NCI-H446 treated with DMSO at 0.1 percent for 48 hours (cell line): ENCODE measurements at regions not wholly inside any gene's neighbourhood (a gene's known extent, or its start where the extent isn't known, plus 50 kb on each side); places are given as distances from the start of the nearest gene placed in this dataset.
"Not testable (repeated sequence)": the region's sequence is repeated elsewhere in the genome, so short reads cannot be mapped to it uniquely, and the experiment has no call there.

Source experiments
- DNase-seq: peaks from one replicate; lab custom pipeline; 2025; lab: John Stamatoyannopoulos, UW

DNA sequence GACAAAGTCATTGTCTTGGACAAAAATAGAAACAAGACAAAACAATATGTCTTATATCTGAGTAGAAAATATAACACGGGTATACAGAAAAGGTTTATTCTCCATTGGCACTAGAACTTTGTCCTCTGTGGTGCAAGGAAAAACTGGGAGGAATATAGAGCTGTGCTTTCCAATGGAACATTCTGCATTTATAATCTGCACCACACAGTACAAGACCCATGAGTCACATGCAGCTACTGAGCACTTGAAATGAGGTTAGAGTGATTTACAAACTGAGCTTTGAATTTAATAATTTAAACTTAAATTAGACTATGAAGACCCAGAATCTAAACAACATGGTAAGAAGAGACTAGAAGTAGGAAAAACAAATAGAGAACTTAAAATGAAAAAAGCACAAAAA, 86.1 kb downstream of the RAP2A start:
- DNase-seq = no peak

DNA sequence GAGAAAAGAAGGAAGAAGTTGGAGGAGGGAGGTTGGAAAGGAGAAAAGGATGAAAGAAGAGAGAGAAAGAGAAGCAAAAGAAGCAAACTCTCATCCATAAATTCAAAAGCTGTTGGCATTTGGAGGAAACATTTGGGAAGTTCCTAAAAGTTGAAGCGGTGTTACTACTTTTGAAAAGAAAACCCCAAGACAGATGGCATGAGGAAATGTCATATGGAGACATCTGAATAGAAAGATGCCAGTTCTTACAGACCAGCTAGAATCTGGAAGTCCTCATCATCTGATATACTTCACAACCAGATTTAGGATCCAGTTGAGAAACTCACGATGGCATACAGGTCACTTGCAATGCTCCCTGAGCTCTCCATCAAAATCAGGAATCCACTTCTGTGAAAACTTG, 86.9 kb downstream of the RAP2A start:
- DNase-seq = no peak

DNA sequence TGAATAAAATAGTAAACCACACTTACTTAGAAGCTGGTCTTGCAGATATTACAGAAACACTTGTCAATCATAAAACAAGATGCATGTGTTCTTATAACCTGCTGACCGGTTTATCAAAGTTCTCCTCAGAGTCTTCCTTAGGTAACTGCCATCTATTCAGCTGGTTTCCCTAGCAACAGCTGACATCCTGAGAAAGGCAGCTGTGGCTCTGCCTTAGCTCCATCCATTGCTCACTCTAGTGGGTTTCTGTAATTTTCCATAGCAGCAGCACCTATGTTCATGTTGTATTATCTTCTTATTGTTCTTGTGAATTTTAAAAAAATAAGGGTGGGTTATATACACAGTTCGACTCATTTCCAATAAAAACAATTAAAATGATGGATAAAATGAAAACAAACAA, 87.8 kb downstream of the RAP2A start:
- no peak for DNase-seq

DNA sequence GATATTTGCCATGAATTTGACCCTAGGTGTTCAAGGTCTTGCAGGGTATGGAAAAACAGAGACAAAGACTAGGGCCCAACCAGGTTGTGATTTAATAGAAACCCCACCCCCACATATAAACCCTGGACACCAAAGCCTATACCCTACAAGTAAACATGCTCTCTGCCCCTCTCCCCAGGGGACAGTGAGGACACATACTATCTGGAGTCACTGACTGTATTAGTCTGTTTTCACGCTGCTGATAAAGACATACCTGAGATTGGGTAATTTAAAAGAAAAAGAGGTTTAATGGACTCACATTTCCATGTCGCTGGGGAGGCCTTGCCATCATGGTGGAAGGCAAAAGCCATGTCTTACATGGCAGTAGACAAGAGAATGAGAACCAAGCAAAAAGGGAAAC, 88.3 kb downstream of the RAP2A start:
- DNase-seq = no peak

DNA sequence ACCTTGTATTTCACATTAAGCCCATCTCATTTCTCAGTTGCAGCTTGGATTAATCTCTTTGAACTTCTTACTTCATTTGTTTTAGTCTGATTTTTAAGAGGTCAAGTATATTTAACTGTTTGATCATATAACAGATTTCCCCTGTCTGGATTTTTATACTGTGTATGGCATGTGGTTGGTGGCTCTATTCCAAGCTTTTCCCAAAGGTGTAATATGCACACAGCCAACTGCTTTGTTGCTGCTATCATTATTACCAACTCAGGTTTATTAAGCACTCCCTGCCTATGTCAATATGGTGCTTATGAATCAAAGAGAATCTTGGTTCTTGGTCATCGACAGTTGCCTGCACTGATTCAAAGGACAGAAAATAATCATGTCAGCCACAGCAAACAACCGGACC, 92.6 kb downstream of the RAP2A start:
- no peak for DNase-seq

- DNase-seq = no peak
Observed at GRCh38 chr13:97528518-97528917, 94.5 kb downstream of the RAP2A start.

- no peak for DNase-seq
Observed at GRCh38 chr13:97534540-97534939, 100.6 kb downstream of the RAP2A start.

GRCh38 chr13:97535614-97536013, 101.6 kb downstream of the RAP2A start:
- no peak for DNase-seq

DNA sequence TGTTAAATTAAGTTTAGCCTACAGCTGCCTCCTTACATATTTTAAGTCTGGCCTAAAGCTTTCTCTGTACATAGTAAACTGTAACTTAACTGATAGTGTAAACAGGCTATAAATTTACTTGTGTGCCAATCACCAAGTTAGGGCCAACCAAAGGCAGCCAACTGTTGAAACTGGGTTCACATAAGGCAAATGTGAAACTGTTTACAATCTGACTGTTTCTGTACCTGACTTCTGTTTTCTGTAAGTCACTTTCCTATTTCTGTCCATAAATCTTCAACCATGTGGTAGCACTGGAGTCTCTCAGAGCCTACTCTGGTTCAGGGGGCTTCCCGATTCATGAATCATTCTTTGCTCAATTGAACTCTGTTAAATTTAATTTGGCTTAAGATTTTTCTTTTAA, 103.1 kb downstream of the RAP2A start:
- DNase-seq = no peak

DNA sequence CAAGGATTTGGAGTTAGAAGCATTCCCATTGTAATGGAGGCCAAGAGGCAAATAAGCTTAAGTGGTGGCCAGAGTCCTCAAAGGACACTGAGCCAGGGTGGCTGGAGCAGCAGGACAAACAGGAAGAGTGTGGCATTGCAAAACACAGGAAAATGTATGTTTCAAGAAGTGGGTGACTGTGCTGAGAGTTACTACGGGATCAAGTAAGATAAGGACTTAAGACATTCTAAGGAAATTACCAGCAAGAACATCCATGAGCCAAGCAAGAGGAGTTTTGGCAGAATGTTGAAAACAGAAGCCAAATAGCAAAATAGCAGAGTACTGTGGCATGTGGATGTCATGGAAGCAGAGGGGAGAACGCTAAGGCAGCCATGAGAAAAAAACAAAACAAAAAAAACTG, 104.2 kb downstream of the RAP2A start:
- DNase-seq = no peak

GRCh38 chr13:97539651-97540610, 106.0 kb downstream of the RAP2A start:
- DNase-seq = no peak

- DNase-seq = no peak
Observed at GRCh38 chr13:97540696-97541095, 106.7 kb downstream of the RAP2A start.

DNA sequence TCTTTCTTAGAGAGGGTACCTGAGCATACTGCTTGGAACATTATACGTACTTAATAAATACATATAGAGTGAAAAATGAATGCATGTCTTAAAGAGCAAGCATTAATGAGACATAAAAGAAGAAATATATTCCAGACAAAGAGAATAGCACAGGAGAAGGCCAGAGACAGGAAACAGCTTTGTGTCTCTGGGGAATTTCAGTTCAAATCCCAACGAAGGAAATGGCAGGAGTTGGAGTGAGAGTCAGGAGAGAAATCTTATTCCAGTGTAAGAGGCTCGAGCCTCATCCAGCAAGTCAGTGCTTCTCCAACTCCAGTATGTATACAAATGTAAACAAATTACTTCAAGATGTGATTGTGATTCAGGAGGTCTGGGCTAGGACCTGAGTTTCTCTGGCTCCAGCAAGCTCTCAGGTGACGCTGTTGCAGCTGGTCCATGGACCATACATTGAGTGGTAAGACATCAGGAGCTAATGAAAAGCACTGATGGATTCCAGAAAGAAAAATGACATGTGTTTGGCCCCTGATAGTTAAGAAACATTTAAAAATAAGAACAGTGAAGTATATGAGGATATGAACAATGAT, 108.2 kb downstream of the RAP2A start:
- no peak for DNase-seq

DNA sequence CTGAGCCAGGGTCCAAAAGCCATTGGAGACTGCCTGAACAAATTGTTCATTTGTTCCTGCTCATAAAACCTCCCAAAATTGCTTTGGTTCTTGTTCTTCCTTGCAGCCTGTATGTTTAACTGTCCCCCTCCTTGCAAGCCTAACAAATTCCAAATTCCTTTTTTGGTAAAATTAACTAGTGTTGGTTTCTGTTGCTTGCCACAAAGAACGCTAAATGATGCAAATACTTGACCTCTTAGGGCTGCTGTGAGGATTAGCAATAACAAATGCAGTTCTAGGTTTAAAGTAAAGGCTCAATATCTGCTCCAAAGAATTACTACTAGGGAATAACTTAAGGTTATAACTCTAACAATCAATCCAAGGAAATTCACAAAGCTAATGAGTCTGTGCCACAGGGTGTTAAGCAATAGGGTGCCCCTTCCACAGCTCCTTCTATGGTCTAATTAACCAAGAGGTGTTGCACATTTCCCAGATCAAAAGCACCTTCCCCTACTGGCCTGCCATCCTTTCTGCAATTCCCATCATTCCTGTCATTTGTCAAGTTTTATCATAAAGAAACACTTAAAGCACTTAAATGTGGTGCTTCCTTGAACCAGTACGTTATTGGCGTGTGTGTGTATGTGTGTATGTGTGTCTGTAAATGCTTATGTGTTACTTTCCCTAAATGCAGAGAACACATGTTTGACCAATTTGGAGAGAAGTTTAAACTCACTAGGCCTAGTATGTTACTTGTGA, 110.2 kb downstream of the RAP2A start:
- no peak for DNase-seq

GRCh38 chr13:97544971-97545499, 111.1 kb downstream of the RAP2A start:
- DNase-seq = not testable (repeated sequence)

- no peak for DNase-seq
Observed at GRCh38 chr13:97548138-97548537, 114.2 kb downstream of the RAP2A start.

DNA sequence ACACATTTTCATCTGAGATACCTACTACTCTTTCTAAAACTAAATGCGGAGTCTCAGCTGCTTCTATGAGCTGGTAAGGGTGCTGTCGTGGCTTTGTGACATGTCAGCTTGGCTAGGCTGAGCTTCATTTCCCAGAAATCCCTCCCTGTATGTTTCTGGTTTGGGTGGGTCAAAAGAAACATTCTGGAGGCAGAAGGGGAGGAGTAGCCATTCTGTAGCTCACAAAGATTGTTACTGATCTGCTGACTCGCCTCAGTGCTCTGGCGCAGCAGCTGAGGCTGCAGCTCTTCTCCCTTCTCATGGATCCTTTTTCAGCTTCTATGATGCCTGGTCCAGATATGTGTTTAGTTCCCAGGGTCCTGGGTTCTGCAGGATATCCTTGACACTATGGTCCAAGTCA, 114.7 kb downstream of the RAP2A start:
- no peak for DNase-seq

DNA sequence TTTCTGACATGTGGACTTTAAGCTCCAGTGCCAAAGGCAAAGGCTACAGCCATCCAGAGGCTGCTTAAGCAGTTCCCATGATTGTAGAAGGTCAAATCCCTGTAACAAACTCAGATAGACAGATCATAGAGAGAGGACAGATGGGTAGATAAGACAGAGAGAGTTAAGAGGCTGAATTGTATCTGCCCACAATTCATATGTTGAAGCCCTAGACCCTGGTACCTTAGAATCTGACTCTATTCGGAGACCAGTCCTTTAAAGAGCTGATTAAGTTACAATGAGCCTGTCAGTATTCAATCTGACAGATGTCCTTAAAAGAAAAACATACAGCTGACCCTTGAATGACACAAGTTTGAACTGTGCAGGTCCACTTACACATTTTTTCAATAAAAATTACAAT, 115.2 kb downstream of the RAP2A start:
- no peak for DNase-seq

DNA sequence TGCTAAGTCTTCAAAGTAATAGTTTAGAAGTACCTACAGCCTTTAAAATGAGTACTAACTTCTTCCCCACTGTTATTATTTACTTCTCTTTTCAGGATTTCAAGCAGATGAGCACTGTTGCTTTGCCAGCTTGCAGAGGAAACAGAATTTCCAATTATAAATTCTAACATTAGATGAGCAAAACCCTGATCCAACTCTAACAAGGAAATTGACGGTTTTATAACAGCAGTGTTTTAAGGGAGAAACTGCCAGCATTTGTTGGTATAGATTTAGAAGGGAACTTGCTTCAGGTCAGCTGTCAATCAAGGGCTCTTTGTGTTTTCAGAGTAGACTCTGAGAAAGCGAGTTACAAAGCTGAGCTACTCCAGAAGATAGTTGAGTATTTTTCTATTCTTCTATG, 120.5 kb downstream of the RAP2A start:
- no peak for DNase-seq

GRCh38 chr13:97555034-97555433, 121.1 kb downstream of the RAP2A start:
- no peak for DNase-seq

GRCh38 chr13:97559030-97559429, 125.1 kb downstream of the RAP2A start:
- no peak for DNase-seq

GRCh38 chr13:97559981-97560380, 126.0 kb downstream of the RAP2A start:
- DNase-seq = no peak

GRCh38 chr13:97561182-97561581, 127.2 kb downstream of the RAP2A start:
- no peak for DNase-seq
